ENCODE measurements at regions not wholly inside any gene's neighbourhood (a gene's known extent, or its start where the extent isn't known, plus 50 kb on each side); places are given as distances from the start of the nearest gene placed in this dataset.

DNA sequence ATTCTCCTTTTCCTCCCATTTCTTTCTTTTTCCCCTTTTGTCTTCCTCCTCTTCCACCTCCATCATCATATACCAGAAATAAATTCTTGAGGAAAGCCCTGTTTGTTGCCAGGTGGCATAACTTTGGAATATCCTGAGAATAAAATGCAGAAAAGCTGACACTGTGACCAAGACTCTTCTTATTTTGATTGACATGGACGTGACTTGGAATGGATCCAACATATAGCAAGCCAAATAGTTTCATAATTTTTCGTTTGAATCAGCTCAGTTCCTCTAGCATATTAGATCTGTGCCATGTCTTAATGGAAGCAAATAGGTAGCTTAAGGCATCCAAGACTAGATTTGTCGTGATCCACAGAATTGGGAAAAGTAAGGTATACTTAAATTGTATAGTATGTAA lies 354.7 kb upstream of the FIGN start:
- DNase-seq (ENCODE audit: low read depth): no peak

DNA sequence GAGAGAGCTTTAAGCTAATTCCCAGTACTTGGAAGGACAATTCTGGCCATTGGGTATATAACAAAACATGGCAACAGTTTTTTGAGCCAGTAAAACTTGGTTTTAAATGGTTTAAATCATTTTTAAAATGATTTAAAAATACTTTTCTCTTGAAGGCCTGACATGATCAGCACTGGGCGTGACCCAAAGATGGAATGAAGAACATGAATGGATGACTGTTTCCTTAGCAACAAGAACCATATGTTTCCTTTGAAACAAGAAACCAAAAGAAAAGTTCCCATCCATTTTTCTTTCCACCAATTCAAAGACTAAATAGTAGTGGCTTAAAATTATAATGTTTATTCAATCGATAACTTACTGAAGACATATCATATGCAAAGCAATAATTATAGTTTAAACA lies 348.3 kb upstream of the FIGN start:
- no peak for DNase-seq (ENCODE audit: low read depth)

DNA sequence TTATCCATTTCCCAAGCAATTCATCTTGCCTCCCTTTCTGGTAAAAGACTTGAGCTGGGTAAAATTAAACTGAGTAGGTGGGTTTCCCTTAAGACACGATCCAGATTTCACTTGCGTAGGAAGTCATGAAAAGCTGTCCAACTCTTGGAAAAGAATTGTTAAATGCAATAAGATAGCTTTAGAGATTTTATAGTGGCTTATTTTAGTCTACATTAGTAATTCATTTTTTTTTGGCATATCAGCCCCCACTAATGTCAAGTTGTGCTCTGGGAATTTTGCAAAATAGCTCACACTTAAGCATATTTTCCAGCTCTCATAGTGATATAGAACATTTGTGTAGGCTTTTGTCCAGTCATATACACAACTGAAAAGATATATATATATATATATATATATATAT lies 344.7 kb upstream of the FIGN start:
- DNase-seq (ENCODE audit: low read depth): no peak

DNA sequence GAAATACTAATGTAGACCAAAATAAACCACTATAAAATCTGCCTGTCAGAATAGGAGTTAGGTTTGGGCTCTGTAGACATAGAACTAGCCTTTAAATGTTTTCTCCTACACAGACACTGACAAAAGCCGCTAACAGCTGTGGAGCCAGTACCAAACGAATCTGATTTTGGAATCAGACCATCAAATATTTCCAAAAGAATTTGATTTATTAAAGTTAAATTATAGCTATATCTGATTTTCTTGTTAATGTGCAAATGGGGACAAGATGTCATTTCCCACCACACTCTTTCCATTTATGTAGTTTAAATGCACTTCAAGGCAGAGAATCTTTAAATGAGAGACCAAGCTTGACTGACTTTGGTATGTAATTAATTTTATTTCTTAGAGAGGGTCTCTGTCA lies 343.4 kb upstream of the FIGN start:
- no peak for DNase-seq (ENCODE audit: low read depth)

DNA sequence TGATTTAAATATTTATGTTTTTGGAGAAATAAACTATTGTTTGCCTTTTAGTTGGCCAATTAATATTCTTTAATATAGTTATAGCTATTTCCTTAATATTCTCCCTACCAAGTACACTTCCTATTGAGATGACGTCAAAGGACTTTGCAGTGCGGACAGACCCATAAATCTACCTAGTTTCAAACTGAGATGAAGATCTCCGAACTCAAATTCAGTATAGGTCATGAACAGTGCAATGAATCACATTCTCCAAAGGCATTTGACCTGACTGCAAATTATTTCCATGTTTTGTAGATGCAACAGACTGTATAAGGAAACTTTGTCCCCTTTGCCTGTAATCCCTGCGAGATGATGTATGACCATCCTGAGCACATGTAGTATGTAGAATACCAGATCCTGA lies 342.6 kb upstream of the FIGN start:
- no peak for DNase-seq (ENCODE audit: low read depth)

DNA sequence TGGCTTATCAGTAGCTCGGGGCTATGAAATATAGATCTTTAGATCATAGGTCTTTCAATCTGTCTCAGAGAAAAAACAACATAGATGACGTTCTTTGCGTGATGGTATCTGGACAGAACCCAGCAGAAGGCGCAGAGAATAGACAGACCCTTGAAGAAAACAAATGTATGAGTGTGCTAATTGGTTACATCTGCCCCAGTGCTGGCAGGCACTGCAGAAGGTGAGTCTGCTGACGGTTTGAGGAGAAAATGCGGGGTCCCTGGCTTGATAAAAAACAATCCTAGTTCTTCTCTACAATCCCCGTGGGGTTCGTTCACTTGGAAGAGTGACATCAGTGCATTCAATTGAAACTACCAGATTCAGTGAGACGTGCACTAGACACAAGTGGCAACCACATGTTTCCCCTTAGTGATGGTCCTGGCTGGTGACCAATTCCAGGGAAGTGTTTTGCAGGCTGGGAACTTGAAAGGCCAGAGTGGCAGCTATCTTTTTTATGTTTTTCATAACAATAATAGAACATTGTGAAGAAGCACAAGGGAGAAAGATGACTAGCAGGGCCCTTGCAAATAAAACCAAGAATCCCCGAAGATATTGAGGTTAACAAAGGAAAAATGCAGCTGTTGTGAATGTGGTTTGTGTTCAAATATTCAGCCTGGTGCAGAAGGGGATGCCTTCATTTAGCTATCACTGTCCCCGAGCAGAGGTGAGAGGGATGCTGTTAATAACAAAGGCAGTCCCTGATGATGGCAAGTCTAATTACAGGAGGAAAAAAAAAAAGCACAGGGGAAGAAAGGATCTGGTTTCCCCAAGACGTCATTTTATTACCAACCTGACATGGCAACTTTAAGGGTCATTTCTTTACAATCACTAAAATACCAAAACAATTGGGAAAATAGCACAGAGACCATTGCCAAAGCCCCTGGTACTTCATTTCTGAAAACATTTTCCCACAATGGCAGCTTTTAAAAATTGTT lies 337.6 kb upstream of the FIGN start:
- peak; percentile 39 for DNase-seq (ENCODE audit: low read depth)

DNA sequence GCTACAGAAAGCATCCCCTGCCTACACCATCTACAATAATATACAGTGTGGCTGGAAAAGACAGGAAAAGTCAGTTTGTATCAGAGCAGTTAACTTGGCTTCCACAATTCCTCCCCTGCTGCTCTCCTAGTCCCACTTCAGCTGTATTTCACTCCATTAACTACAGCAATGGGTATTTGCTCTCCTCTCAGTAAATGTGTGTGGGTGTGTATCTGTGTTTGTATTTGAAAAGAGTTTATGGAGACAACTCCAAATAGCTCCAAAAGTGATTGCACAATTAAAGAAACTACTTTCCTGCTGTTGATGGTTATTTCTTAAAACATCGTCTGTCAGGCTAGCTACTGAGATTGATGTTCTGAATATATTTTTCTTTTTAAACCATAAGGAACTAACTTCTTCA lies 333.7 kb upstream of the FIGN start:
- DNase-seq (ENCODE audit: low read depth): no peak

DNA sequence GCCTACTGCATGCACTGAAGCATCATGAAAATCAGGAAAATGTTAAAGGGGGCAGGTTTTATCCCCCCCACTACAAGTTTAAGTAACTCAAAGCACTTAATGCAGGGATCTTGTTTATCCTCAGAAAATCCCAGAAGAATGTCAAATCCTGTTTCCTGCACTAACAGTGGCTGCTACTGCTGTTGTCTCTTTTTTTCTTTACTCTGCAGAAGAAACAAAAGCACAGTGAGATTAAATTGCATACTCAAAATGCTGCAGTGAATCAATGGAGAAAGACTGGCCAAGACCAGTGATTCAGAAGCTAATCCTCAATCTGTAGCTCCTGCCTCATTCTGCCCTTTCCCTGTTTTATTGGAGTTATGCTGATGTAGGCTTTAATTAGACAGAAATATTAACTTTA lies 332.3 kb upstream of the FIGN start:
- DNase-seq (ENCODE audit: low read depth): no peak

DNA sequence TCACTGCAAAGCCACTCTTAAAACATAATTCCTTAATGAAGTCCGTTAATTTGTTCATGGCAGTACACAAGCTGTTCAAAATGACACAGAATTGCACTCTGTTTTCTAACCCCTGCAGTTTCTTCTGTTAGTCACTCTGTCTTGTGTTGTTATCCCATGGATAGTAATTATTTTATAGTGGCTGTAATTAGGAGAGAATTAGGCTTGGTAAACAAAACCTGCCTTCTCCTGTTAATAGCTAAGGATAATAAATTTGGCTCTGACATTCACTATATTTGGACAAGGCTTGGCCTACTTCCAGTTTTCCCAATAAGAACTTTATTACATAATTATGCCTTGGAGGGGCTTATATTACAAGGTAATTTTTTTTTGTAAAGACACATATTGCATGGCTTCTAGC lies 330.3 kb upstream of the FIGN start:
- no peak for DNase-seq (ENCODE audit: low read depth)

DNA sequence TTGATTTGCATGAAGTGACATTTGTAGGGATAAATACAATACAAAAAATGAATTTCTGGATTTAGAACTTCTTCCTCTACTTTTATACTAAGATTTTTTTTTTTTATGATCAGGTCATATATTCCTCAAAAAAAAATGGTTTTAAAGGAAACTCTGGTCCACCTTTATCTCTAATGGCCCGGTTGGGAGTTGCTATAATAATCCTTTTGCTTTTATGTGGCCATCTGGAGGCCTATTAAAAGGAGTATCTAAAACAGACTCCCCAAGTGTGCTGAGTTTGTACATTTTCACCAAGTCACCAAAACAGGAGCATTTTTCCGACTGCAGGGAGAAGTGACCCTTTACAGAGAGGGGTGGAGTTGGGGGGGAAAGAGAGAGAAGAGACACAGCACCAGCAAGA lies 329.2 kb upstream of the FIGN start:
- DNase-seq (ENCODE audit: low read depth): no peak

DNA sequence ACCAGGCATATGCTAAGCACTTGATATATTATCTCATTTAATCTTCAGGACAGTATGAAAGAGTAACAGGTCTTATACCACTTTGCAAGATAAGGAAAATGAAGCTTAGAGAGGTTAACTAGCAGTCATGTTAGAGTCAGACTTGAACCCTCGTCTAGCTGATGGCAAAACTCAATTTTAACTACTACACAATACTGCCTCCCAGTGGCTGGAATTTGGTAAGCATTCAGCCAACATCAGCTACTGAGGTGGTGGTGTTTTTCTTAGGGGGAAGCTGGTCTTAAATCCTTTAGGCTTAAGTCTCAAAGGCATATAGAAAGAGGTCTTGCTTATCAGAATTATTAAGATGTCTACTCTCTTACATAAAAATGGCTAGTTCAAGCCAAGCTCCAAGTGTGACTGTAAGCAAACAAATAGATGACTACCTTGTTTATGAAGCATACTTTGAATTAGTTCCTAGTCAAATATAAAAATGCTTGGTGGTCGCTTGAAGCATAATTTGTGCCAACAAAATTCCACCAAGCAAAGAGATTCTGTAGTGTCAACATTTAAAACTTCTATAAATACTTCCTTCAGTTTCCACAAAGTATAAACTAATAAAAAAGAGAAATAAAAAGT lies 325.4 kb upstream of the FIGN start:
- peak; percentile 26 for DNase-seq (ENCODE audit: low read depth)

DNA sequence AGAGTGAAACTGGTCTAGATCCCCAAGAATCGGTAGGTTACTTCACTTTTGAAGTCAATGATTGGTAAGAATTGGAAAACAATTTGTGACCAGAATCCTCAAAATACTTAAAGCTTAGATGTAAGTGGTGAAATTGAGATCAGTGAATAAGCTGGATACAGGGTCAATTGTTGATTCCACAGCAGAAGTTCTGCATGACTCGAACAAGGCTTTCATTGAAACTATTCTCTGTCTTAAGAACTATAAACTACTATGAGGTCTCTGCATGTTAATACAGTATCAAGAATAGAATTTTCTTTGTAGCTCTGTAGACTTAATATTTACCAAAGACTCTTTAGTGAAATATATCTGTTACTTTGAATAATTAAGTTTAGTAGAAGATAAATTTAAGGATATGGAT lies 324.2 kb upstream of the FIGN start:
- no peak for DNase-seq (ENCODE audit: low read depth)

DNA sequence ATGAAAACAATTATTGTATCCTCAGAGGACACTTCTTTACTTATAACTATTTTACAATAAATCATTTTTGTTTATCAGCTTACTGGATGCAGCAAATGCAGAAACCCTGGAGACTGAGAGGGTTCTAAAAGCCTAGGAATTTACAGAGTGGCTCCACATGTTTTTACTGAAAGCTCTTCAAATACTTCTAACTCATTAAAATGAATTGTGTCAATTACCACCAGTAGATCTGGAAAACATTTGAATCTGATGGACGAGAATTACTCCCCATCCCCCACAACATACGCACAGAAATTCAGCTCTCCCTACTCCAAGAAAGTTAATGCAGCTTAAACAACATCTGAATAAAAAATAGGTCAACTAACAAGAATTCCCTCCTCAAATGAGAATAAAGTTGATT lies 319.8 kb upstream of the FIGN start:
- no peak for DNase-seq (ENCODE audit: low read depth)

DNA sequence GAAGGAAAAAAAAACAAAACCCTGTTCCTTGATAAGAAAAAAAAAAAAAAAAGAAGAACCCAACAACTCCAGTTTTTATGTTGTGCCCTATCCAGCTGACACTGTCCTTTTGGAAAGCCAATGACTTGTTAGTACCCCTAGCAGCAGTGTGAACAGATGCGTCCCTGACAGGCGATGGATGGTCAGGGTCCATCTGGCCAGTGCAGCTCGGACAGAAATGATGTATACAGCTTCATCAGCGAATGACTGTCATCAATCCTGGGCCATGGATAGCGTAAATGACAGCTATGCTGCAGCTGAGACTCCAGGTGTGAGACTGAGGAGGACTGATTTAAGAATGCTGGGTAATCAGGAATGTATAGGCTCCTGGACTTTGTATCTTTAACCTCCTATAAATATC lies 318.8 kb upstream of the FIGN start:
- no peak for DNase-seq (ENCODE audit: low read depth)

DNA sequence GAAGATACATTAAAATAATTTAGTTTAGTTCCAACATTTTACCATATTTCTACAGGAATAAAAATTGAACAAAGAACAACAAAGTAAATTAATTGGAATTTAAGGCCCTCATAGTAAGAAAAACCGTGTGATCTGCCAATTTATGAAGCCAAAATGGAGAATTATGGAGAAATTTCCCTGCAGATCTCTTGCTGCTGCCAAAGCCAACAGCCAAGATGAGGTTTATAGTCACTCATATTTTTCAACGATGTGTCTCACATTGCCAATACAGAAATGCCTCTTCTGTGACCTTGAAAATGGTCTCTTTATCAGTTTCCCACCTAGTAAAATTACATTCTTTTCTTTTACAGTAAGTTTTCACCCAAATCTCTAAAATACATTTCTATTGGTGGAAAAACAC lies 317.2 kb upstream of the FIGN start:
- no peak for DNase-seq (ENCODE audit: low read depth)

DNA sequence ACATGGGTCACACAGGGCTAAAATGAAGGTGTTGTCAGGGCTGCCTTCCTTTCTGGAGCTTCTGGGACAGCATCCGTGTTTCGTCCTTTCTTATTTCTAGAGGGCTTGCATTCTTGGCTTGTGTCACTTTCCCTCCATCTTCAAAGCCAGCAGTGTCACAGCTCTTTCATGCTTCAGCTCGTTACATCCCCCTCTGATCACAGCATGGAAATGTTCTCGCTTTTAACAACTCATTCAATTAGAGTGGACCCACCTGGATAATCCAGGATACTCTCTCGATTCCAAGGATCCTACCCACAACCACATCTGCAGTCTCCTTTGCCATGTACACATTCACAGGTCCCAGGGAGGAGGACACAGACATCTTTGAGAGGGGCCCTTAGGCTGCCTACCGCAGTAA lies 316.2 kb upstream of the FIGN start:
- no peak for DNase-seq (ENCODE audit: low read depth)

DNA sequence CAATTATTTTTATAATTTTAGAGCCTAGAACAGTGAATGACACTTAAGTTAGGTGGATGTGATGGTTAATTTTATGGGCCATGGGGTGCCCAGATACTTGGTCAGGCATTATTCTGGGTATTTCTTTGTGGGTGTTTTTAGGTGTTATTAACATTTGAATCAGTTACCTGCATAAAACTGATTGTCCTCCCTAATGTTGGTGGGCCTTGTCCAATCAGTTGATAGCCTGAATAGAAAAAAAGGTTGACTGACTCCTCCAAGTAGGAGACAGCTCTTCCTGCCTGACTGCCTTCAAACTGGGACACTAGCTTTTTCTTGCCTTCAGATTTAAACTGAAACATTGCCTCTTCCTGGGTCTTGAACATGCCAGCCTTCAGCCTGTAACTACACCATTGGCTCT lies 312.9 kb upstream of the FIGN start:
- DNase-seq (ENCODE audit: low read depth): no peak

DNA sequence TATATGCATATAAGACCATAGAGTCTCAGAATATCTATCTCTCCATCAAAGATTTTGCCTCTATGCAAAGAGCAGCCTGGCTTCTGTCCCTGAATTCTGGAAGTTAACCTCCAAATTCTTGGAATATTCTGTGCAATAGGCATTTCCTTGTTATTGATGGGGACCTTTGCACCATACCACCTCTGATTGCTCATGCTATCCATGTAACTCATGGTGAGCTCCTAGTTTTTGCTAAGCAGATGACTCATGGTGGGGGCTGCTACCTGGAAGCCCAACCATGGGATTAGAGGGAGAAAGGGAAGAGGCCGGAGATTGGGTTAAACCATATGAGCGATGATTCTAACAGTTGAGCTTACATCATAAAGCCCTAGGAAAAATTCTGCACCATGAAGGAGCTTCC lies 310.2 kb upstream of the FIGN start:
- no peak for DNase-seq (ENCODE audit: low read depth)

DNA sequence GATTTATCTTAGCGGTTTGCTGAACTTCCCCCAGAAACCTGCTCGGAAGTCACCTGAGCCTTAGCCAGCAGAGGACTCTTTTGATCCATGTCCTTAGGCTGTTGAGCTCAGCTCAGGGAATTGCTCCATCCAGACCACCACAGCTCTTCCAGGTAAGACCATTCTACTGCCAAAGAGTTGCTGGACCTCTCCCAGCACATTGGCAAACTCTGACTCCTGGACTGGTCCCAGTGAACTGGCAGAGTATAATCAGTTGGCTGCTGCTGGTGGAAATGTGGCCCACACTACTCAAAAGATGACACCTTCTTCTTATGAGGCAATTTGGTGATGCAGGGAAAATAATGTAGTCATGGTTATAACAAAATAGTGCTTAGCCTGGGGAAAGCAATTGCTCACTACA lies 308.8 kb upstream of the FIGN start:
- no peak for DNase-seq (ENCODE audit: low read depth)

DNA sequence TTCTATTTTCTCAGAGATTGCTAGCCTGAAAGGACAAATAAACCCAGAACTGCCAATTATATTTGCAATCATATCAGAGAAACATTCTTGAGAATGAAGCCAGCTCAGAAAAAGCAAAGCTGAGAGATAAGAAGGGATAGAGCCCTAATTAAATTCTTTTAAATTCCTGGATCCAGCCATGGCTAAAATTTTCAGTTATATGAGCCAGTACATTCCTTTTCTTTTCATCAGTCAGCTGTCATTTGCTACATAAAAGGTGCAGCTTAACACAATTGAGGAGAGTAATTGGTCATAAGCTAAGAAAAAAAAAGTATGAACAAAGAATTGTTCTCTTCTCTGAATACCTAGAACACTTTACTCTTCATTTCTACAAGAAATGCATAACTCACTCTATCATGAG lies 303.5 kb upstream of the FIGN start:
- DNase-seq (ENCODE audit: low read depth): no peak

DNA sequence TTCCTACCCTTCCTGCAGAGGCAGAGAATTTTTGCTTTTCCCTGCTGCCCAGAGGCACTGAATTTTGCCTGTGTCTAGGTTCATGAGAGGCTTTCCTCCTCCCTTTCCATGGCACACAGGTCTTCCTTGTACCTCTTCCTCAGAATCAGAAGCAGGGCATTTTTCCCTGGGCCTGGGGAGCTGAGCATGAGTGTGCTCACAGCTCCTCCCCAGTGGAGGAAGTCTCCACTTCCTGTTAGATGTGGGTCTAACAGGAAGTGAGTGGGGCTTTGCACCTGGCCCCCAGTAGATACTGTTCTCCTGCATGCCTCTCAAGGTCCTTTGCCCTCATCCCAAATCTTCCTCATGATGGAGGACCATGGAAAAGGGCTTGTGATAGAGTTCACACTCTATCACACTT lies 297.2 kb upstream of the FIGN start:
- no peak for DNase-seq (ENCODE audit: low read depth)

DNA sequence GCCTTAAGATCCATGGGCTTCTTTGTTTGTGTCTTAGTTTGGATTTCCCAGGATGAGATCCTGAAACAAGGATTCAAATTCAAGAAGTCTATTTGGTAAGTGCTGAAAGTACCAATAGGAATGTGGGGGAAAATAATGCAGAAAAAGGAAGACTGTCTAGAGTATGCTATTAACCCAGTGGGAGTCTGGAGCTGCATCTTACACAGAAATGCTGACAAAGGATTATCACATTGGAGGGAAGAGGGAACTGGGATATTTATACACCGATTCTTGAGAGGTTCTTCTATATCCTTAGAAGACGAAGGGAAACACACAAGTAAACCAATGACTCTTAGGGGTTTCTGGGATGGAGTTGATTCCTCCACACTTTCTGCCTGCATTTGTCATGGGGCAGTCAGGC lies 294.8 kb upstream of the FIGN start:
- no peak for DNase-seq (ENCODE audit: low read depth)

DNA sequence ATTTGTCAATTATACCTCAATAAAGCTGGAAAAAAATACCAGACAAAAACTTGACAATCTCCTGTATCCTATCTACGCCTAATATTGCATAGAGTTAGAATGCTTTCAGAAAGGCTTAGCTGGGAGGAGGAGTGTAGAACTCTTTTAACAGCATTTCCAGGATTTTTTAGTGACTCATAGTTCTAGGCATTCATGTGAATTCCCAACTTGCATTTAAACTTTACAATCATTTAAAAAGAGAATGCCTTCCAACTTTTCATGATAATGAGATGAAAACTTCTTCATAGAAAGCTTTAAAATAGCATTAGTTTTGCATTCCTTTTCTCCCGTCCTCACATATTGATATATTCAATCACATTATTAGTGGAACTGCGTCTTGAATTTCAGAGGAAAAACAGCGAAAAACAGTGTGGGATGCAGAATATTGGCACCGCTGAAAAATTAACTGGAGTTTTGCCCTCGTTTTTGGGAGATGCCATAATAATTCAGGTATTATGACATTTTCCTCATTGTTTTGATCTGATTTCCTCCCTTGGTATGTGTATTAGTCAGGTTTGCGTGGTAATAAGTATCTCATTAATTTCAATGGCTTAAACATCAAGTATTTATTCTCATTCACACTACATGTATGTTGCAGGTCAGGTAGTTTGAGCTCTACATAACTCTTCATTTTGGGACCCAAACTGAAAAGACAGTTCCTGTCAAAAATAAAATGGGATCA lies 293.2 kb upstream of the FIGN start:
- no peak for DNase-seq (ENCODE audit: low read depth)

Measured in RPMI7951 (cell line).